Tibial nerve (tissue), 4 donors: ENCODE measurements at regions not wholly inside any gene's neighbourhood (a gene's known extent, or its start where the extent isn't known, plus 50 kb on each side); places are given as distances from the start of the nearest gene placed in this dataset.
"Not testable (repeated sequence)": the region's sequence is repeated elsewhere in the genome, so short reads cannot be mapped to it uniquely, and the experiment has no call there.

ENCODE experiments used
- DNase-seq, 2 donors: peaks; one replicate each; pipeline ENCODE4 v3.0.0-alpha.2; 2019; ENCODE audit warnings: low spot score in 2 of 2
- H3K27ac ChIP-seq, 4 donors: fragments of 200-600 bp; sonication (generic) in 3 of 4; one replicate each; pipeline ENCODE4 v1.5.1; 2017 to 2019; ENCODE audit warnings: mild to moderate bottlenecking in 1 of 4
- H3K27me3 ChIP-seq, 2 donors: fragments of 200-600 bp; sonication (generic) in 1 of 2; one replicate each; pipeline versions ENCODE4 v1.5.1 to v1.6.0; 2017 to 2019
- H3K36me3 ChIP-seq, 3 donors: fragments of 200-600 bp; sonication (generic); one replicate each; pipeline ENCODE4 v1.5.1; 2018 to 2019
- H3K4me1 ChIP-seq, 4 donors: fragments of 200-600 bp; sonication (generic) in 3 of 4; one replicate each; pipeline ENCODE4 v1.5.1; 2017 to 2019
- H3K4me3 ChIP-seq, 4 donors: fragments of 200-600 bp; sonication (generic) in 3 of 4; one replicate each; pipeline ENCODE4 v1.5.1; 2017 to 2019; ENCODE audit warnings: mild to moderate bottlenecking in 1 of 4, moderate library complexity in 1 of 4
- H3K9me3 ChIP-seq, 4 donors: fragments of 200-600 bp; sonication (generic) in 3 of 4; one replicate each; pipeline ENCODE4 v1.5.1; 2017 to 2019
- WGBS, 2 donors: methylation state at CpG; one replicate each; pipeline ENCODE4 v1.1.5; 2018; 5-methylcytosine and 5-hydroxymethylcytosine counted together

DNA sequence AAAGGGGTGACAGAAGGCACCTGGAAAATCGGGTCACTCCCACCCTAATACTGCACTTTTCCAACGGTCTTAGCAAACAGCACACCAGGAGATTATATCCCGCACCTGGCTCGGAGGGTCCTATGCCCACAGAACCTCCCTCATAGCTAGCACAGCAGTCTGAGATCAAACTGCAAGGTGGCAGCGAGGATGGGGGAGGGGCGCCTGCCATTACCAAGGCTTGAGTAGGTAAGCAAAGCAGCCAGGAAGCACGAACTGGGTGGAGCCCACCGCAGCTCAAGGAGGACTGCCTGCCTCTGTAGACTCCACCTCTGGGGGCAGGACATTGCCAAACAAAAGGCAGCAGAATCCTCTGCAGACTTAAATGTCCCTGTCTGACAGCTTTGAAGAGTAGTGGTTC, 101.8 kb downstream of the TBX20 start:
- not testable (repeated sequence) for DNase-seq, H3K4me3 ChIP-seq, H3K36me3 ChIP-seq, H3K27ac ChIP-seq, H3K27me3 ChIP-seq, H3K4me1 ChIP-seq
- WGBS, 2 donors: 87 to 95% methylated on average over 7 to 8 of the region's 8 CpGs
- H3K9me3 ChIP-seq: peaks cover 0 to 22% (median 0%) of the 10 kb centered on the region in 4 donors

DNA sequence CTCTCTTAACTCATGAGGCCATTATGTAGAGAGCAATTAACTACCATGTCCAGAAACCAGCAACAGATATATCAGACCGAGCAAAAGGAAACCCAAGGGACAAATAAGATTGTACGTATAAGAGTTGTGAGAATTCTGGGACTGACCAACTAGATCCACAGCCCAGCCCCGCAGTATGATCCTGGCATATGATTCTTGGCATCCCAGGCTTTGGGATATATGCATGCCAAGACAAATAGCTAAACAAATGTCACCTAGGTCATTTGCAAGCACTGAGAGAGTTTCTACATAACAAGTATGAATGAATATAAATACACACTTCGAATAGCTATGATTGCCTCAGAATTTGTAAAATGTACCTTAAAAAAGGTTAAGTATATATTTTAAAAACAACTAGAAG, 105.9 kb downstream of the TBX20 start:
- peaks cover 0 to 16% (median 0%) of the 10 kb centered on the region in 4 donors for H3K9me3 ChIP-seq
- not testable (repeated sequence) for H3K27me3 ChIP-seq, H3K4me1 ChIP-seq, H3K27ac ChIP-seq, DNase-seq, H3K36me3 ChIP-seq, H3K4me3 ChIP-seq
- WGBS, 2 donors: 42 to 58% methylated on average over 4 of the region's 4 CpGs

DNA sequence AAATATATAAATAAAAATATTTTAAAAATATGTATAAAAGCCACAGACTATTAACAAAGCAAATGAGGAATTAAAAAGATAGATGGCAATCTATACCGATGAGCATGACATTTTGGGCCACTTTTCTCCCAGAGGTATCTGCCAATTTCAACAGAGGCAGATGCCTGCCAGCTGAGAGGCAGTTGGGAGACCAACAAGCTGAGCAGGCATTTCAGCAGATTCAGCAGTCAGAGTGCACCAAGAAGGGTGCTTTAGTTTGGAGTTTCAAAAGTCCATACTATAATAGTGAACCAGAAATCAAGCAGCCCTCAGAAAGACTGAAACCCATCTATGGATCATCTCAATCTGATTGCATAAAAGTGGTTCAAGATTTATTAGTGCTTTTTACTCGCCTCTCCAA, 104.8 kb upstream of the DPY19L1 start:
- not testable (repeated sequence) for H3K4me3 ChIP-seq, H3K27me3 ChIP-seq, H3K4me1 ChIP-seq, H3K9me3 ChIP-seq, DNase-seq, H3K36me3 ChIP-seq, H3K27ac ChIP-seq
- 88 to 92% methylated on average over 2 of the region's 2 CpGs for WGBS, 2 donors

DNA sequence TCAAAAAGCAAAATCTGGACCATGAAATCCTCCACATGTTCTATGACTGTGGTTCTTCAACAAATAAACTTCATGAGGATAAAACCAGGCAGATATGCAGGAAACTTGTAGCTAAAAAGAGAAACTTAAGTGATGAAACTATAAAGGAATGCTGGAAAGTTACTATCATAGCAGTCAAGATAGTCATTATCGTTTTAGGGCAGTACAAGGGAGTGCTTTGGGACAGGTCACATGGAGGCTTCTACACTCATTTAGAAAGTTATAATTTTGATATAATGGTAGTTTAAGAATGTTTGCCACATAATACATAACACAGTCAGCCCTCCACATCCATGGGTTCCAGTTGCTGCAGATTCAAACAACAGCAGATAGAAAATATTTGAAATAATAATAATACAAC, 102.0 kb upstream of the DPY19L1 start:
- H3K36me3 ChIP-seq, H3K4me1 ChIP-seq, H3K9me3 ChIP-seq, DNase-seq, H3K27ac ChIP-seq, H3K4me3 ChIP-seq, H3K27me3 ChIP-seq: not testable (repeated sequence)
- 36 to 39% methylated on average over 1 of the region's 1 CpG for whole genome bisulfite sequencing, 2 donors

DNA sequence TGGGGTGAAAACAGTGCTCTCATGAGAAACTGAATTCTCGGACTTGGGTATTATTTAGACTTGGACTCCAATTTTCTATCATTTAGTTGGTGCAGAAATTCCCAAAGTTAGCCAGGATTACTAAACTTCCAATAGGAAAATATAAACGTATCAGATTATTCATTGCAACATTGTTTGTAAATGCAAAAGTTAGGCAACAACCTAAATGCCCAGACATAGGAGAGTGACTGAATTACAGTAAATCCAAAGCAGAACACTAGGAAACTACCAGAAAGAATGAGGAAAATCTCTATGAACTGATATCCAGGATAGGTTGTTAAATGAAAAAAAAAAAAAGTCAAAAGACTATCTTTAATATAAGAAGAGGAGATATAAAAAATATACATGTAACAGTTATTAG, 96.2 kb upstream of the DPY19L1 start:
- 91% methylated on average over 2 of the region's 2 CpGs for WGBS, 2 donors

DNA sequence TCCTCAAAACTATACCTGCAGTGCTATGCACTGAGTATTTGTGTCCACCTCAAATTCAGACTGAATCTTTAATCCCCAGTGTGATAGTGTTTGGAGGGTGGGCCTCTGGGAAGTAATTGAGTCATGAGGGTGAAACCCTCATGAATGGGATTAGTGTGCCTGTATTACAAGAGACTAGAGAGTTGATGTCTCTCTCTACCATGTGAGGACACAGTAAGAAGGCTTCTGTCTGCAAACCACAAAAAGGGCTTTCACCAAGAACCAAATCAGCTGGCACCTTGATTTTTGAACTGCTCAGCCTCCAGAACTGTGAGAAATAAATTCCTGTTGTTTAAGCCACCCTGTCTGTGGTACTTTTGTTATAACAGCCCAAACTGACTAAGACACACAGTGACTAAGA, 95.7 kb upstream of the DPY19L1 start:
- not testable (repeated sequence) for H3K9me3 ChIP-seq, H3K27me3 ChIP-seq, H3K36me3 ChIP-seq, H3K4me3 ChIP-seq, H3K27ac ChIP-seq, H3K4me1 ChIP-seq, DNase-seq

More for the DNA sequence above, 96.2 kb upstream of the DPY19L1 start:
- not testable (repeated sequence) for H3K27ac ChIP-seq, DNase-seq, H3K9me3 ChIP-seq, H3K4me3 ChIP-seq, H3K36me3 ChIP-seq, H3K27me3 ChIP-seq, H3K4me1 ChIP-seq

DNA sequence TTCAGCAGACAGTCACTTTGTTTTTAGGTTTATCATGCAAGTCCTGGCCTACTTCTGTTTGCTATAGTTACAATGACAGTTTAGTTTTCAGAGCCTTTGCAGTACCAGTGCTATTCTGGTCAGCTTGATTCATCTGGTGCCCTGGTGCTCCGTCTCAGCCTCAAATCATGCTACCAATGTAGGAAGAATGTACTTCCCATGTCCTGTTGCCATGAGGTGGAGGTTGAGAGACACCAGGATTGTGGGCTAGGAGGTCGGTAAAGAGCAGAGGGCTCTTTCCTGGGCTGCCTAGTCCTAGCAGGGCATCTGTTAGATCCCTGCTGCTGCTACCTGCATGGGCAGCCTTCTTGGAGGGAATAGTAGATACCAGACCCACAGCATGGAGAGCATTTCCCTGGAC, 91.4 kb upstream of the DPY19L1 start:
- H3K4me3 ChIP-seq, H3K27me3 ChIP-seq, H3K27ac ChIP-seq, H3K9me3 ChIP-seq, H3K36me3 ChIP-seq, H3K4me1 ChIP-seq, DNase-seq: not testable (repeated sequence)
- WGBS, 2 donors: 84 to 88% methylated on average over 2 of the region's 2 CpGs

DNA sequence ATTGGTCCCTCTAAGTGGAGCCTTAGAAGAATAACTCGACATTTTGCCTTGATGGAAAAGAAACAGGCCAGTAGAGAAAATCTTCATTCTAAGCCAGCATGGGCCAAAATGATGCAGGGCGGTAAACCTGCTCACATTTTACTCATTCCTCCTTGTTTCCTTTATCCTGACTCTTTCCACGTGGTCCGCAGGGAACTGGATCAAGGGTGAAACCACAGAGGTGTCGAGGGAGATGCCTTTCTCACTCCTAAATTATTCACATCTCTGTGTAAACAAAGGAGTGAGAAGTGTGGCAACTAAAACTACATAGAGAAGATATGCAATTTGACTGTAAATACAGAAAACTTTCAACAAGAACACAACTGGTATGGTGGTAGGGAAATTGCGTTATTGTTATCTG, 81.2 kb upstream of the DPY19L1 start:
- WGBS, 2 donors: 41 to 46% methylated on average over 6 of the region's 6 CpGs
- H3K36me3 ChIP-seq, H3K4me1 ChIP-seq, H3K9me3 ChIP-seq, H3K27ac ChIP-seq, H3K4me3 ChIP-seq, H3K27me3 ChIP-seq: not testable (repeated sequence)
- peak in 1 of 2 donors; percentile 5 for DNase-seq

DNA sequence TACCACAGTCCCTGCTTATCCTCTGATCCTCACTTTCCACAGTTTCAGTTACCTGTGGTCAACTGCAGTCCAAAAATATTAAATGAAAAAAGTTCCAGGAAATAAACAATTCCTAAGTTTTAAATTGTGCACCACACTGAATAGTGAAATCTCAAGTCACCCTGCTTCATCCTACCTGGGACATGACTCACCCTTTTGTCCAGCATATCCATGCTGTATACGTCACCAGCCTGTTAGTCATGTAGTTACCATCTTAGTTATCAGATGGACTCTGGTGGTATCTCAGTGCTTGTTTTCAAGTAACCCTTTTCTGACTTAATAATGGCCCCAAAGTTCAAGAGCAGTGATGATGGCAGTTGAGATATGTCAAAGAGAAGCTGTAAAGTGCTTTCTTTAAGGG, 69.4 kb upstream of the DPY19L1 start:
- H3K27me3 ChIP-seq, H3K36me3 ChIP-seq, H3K4me1 ChIP-seq, DNase-seq, H3K9me3 ChIP-seq, H3K4me3 ChIP-seq, H3K27ac ChIP-seq: not testable (repeated sequence)
- WGBS, 2 donors: 83 to 94% methylated on average over 1 of the region's 1 CpG

DNA sequence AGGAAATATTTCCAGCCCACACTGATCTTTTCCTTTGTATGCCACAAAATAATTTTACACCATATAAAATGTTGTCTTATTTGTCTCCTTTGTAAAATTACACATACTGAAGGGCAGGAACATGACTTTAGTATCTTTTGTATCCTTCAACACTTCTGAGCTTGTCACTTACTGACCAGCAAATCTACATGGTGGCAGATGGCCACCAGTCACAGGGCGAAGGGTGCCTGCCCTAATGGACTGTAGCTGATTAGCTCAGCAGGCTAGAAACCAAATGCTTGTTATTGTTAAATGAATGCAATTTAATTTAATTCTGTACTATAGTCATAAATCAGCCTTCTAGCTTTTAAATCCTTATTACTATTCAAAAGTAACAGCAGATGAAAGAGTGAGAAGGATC, 68.2 kb upstream of the DPY19L1 start:
- not testable (repeated sequence) for H3K27ac ChIP-seq, H3K27me3 ChIP-seq, H3K36me3 ChIP-seq, H3K9me3 ChIP-seq, H3K4me1 ChIP-seq, H3K4me3 ChIP-seq, DNase-seq
- 91 to 96% methylated on average over 1 of the region's 1 CpG for WGBS, 2 donors

DNA sequence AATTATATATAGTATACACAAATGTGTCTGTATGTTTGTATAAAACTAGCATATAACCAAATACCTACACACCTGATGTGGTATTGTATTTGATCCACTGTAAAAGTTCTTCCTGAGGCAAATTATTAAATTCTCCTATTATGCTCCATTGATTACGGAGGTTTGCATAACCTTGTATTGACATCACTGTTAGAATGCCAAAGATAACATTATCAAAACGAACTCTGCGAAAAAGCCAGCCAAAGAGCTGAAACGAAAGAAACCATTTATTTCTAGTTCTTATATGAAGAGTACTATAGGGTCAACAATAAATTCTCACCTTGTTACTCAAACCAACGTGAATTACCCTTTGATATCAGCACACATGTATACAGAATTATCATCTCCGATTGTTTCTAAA, 65.6 kb upstream of the DPY19L1 start:
- 49 to 57% methylated on average over 6 of the region's 6 CpGs for WGBS, 2 donors
- DNase-seq, H3K4me3 ChIP-seq, H3K27me3 ChIP-seq, H3K4me1 ChIP-seq, H3K27ac ChIP-seq, H3K36me3 ChIP-seq, H3K9me3 ChIP-seq: not testable (repeated sequence)

DNA sequence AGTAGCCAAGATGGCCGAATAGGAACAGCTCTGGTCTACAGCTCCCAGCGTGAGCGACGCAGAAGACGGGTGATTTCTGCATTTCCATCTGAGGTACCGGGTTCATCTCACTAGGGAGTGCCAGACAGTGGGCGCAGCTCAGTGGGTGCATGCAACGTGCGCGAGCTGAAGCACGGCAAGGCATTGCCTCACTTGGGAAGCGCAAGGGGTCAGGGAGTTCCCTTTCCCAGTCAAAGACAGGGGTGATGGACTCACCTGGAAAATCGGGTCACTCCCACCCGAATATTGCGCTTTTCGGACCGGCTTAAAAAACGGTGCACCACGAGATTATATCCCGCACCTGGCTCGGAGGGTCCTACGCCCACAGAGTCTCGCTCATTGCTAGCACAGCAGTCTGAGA, 55.7 kb upstream of the DPY19L1 start:
- H3K4me3 ChIP-seq, H3K4me1 ChIP-seq, DNase-seq, H3K27me3 ChIP-seq, H3K36me3 ChIP-seq, H3K27ac ChIP-seq, H3K9me3 ChIP-seq: not testable (repeated sequence)
- 96% methylated on average over 18 to 23 of the region's 23 CpGs for WGBS, 2 donors
